ENCODE measurements at regions not wholly inside any gene's neighbourhood (a gene's known extent, or its start where the extent isn't known, plus 50 kb on each side); places are given as distances from the start of the nearest gene placed in this dataset.

DNA sequence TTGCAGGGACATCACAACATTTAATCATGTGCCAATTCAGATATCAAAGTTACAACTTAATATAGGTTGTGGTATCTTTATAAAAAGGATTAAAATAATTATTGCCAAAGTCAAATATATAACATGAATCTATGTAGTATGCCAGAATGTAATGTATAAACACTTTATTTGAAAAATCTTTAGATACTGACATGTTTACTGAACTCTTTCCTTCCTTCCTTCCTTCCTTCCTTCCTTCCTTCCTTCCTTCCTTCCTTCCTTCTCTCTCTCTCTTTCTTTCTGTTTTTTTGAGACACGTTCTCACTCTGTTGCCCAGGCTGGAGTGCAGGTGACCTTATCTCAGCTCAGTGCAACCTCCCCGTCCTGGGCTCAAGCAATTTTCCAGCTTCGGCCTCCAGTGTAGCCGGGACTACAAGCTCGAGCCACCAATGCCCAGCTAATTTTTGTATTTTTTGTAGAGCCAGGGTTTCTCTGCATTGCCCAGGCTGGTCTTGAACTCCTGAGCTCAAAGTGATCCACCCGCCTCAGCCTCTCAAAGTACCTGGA is 496.8 kb upstream of the CITED2 start:
- TF ChIP-seq, protein P1, sequence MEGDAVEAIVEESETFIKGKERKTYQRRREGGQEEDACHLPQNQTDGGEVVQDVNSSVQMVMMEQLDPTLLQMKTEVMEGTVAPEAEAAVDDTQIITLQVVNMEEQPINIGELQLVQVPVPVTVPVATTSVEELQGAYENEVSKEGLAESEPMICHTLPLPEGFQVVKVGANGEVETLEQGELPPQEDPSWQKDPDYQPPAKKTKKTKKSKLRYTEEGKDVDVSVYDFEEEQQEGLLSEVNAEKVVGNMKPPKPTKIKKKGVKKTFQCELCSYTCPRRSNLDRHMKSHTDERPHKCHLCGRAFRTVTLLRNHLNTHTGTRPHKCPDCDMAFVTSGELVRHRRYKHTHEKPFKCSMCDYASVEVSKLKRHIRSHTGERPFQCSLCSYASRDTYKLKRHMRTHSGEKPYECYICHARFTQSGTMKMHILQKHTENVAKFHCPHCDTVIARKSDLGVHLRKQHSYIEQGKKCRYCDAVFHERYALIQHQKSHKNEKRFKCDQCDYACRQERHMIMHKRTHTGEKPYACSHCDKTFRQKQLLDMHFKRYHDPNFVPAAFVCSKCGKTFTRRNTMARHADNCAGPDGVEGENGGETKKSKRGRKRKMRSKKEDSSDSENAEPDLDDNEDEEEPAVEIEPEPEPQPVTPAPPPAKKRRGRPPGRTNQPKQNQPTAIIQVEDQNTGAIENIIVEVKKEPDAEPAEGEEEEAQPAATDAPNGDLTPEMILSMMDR (IDR thresholded peaks at IDR 0.05), result no peak
- TF ChIP-seq POLR2A (IDR thresholded peaks at IDR 0.05), result no peak
- no peak for DNase-seq
- WGBS, 2 donors, result 89 to 93% methylated on average over 6 of the region's 6 CpGs
- Histone ChIP-seq H3K27me3 (no peaks in the 10 kb centered on the region), H3K9me3 (no peaks in the 10 kb centered on the region), H3K4me3 (no peak overlapping the region), H3K27ac (no peak overlapping the region), H3K36me3 (no peaks in the 10 kb centered on the region), H3K4me1 (no peaks in the 10 kb centered on the region)
- intact Hi-C loops (cut with DNase I), result no loop called here

DNA sequence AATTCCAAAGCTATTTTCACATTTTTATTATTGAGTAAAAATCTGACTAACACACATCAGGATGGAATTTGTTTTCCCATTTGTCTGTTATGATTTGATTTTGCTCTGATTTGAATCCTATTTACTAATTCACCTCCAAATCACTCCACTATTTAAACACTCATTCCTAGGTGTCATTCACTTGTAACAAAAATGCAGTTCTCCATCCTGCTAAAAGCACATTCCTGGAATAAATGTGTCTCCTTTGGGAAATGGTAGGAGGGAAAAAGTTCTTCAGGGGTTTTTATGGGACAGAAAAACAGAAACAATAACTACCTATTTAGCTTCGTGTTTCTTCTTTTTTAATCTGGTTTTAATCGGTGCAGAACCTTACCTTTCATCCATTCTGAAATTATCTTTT is 494.1 kb upstream of the CITED2 start:
- 64 to 68% methylated on average over 2 of the region's 2 CpGs for WGBS, 2 donors

DNA sequence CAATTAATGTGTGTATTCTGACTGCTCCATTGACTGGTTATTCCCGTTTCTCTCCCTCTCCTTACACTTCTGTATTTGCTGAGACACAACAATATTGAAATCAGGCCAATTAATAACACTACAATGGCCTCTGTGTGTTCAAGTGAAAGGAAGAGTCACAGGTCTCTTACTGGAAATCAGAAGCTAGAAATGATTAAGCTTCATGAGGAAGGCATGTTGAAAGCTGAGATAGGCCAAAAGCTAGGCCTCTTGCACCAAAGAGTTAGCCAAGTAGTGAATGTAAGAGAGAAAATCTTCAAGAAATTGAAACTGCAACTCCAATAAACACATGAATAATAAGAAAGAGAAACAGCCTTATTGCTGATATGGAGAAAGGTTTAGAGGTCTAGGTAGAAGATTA is 489.5 kb upstream of the CITED2 start:
- Histone ChIP-seq H3K27ac (no peak overlapping the region), H3K27me3 (no peaks in the 10 kb centered on the region), H3K9me3 (no peaks in the 10 kb centered on the region), H3K36me3 (no peaks in the 10 kb centered on the region), H3K4me3 (no peak overlapping the region), H3K4me1 (peaks cover 0 to 2% (median 0%) of the 10 kb centered on the region in 3 donors)
- DNase-seq, result no peak
- TF ChIP-seq, protein P1 (IDR thresholded peaks at IDR 0.05), result no peak
- TF ChIP-seq POLR2A (IDR thresholded peaks at IDR 0.05), result no peak
- intact Hi-C loops (cut with DNase I), result no loop called here
- 50 to 53% methylated on average over 1 of the region's 1 CpG for WGBS, 2 donors

More for the DNA sequence above, 494.1 kb upstream of the CITED2 start:
- TF ChIP-seq, protein P1 (IDR thresholded peaks at IDR 0.05), result no peak
- no peak for TF ChIP-seq POLR2A (IDR thresholded peaks at IDR 0.05)
- Histone ChIP-seq H3K9me3 (no peaks in the 10 kb centered on the region), H3K4me1 (no peaks in the 10 kb centered on the region), H3K27ac (no peak overlapping the region), H3K4me3 (no peak overlapping the region), H3K36me3 (no peaks in the 10 kb centered on the region), H3K27me3 (no peaks in the 10 kb centered on the region)
- intact Hi-C loops (cut with DNase I), result no loop called here
- DNase-seq, result no peak

DNA sequence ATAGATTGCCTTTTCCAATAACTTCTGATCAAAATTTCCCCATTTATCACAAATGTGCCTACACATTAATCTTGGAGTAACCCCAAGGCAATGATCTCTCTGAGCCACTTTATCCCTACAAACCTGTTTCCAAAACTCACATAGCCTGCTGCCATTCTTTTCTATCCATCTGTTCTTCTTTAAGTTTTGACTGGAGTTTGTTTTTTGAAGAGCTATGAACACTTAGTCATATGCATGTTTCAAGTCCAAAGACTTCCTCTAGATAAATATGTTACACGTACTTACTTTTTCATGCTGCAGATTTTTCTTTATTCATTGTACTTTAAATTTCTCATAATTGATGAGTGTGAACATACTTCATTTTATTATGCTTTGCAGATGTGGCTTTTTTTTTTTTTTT is 488.9 kb upstream of the CITED2 start:
- no peaks in the 10 kb centered on the region for H3K27me3 ChIP-seq
- intact Hi-C loops (cut with DNase I), result no loop called here
- H3K4me3 ChIP-seq, result no peak overlapping the region
- H3K4me1 ChIP-seq, result peaks cover 0 to 8% (median 4%) of the 10 kb centered on the region in 3 donors
- H3K9me3 ChIP-seq, result no peaks in the 10 kb centered on the region
- TF ChIP-seq, protein P1 (IDR thresholded peaks at IDR 0.05), result no peak
- TF ChIP-seq POLR2A (IDR thresholded peaks at IDR 0.05), result no peak
- H3K27ac ChIP-seq, result no peak overlapping the region
- WGBS, 2 donors, result 57 to 65% methylated on average over 1 of the region's 1 CpG
- H3K36me3 ChIP-seq, result no peaks in the 10 kb centered on the region
- no peak for DNase-seq

DNA sequence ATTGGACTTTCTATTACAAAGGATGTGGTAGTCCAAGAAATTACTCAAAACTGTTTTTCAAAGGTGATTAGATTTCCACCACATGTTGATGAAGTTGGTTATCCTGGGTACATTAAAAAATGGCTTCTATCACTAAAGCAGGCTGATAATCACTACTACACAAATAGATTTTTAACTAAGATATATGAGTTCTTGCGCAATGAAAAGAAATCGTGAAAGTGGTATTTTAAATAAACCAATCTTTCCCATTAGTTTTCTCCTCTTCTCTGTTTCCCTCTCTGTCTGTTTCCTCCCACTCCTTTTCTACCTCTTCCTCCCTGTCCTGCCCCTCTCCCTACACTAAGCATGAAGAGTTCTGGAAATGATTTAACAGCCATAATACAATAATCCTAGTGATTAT is 487.9 kb upstream of the CITED2 start:
- 71 to 78% methylated on average over 2 of the region's 2 CpGs for WGBS, 2 donors

More for the DNA sequence above, 487.9 kb upstream of the CITED2 start:
- DNase-seq, result no peak
- Histone ChIP-seq H3K9me3 (no peaks in the 10 kb centered on the region), H3K27me3 (no peaks in the 10 kb centered on the region), H3K36me3 (no peaks in the 10 kb centered on the region), H3K4me1 (peaks cover 0 to 11% (median 4%) of the 10 kb centered on the region in 3 donors), H3K4me3 (no peak overlapping the region), H3K27ac (no peak overlapping the region)
- intact Hi-C loops (cut with DNase I), result no loop called here
- TF ChIP-seq POLR2A (IDR thresholded peaks at IDR 0.05), result no peak
- TF ChIP-seq, protein P1 (IDR thresholded peaks at IDR 0.05), result no peak
